Left ventricle myocardium inferior (tissue), 1 donor: ENCODE measurements at regions not wholly inside any gene's neighbourhood (a gene's known extent, or its start where the extent isn't known, plus 50 kb on each side); places are given as distances from the start of the nearest gene placed in this dataset.

Experiments used
- DNase-seq: peaks from one replicate; pipeline ENCODE4 v3.0.0-alpha.2; 2020
- H3K27ac ChIP-seq: fragments of 200-600 bp; replicated peaks from 2 replicates; pipeline ENCODE4 v1.8.0; 2021
- H3K27me3 ChIP-seq: fragments of 200-600 bp; 2 replicates; pipeline ENCODE4 v1.8.0; 2021; ENCODE audit warnings: low read depth
- H3K36me3 ChIP-seq: fragments of 200-600 bp; 2 replicates; pipeline ENCODE4 v1.8.0; 2021
- H3K4me1 ChIP-seq: fragments of 200-600 bp; 2 replicates; pipeline ENCODE4 v1.8.0; 2021
- H3K4me3 ChIP-seq: fragments of 200-600 bp; 2 replicates; pipeline ENCODE4 v1.8.0; 2021; ENCODE audit warnings: mild to moderate bottlenecking, moderate library complexity
- H3K9me3 ChIP-seq: fragments of 200-600 bp; replicated peaks from 2 replicates; pipeline ENCODE4 v1.8.0; 2021
- CTCF ChIP-seq: fragments of 200-600 bp; IDR thresholded peaks from 2 replicates; pipeline ENCODE4 v1.8.0; 2021; ENCODE audit warnings: antibody characterized with exemption, mild to moderate bottlenecking, borderline replicate concordance
- intact Hi-C: fragments of 100-400 bp; cut with micrococcal nuclease; formaldehyde crosslinking; loops from one replicate; pipeline ENCODE4 v1.11.0; 2022
- donor health status: DM: no; HTN: yes; CAD: no; lungs with severe emphysema.

GRCh38 chr12:115456946-115457689 is 773.1 kb upstream of the TBX3 start:
- Histone ChIP-seq H3K27ac (no peak overlapping the region), H3K4me1 (peaks cover 11% of the 10 kb centered on the region), H3K27me3 (no peaks in the 10 kb centered on the region), H3K36me3 (no peaks in the 10 kb centered on the region), H3K9me3 (peaks cover 14% of the 10 kb centered on the region), H3K4me3 (no peak overlapping the region)
- peak; percentile 43 for TF ChIP-seq CTCF
- DNase-seq, result no peak
- intact Hi-C loops, result no loop called here

GRCh38 chr12:115455268-115455681 is 771.3 kb upstream of the TBX3 start:
- H3K27me3 ChIP-seq, result peaks cover 14% of the 10 kb centered on the region
- no peak for TF ChIP-seq CTCF
- intact Hi-C loops, result no loop called here
- DNase-seq, result no peak
- H3K36me3 ChIP-seq, result no peaks in the 10 kb centered on the region
- H3K27ac ChIP-seq, result no peak overlapping the region
- H3K9me3 ChIP-seq, result no peaks in the 10 kb centered on the region
- H3K4me3 ChIP-seq, result no peak overlapping the region
- H3K4me1 ChIP-seq, result peaks cover 26% of the 10 kb centered on the region

- Histone ChIP-seq H3K36me3 (no peaks in the 10 kb centered on the region), H3K4me3 (peak overlapping the region; percentile 60), H3K27me3 (peaks cover 18% of the 10 kb centered on the region), H3K4me1 (peaks cover 30% of the 10 kb centered on the region), H3K27ac (peak overlapping the region; percentile 57), H3K9me3 (peaks cover 3% of the 10 kb centered on the region)
- intact Hi-C loops, result no loop called here
- no peak for TF ChIP-seq CTCF
- DNase-seq, result no peak
Observed at GRCh38 chr12:115452751-115453281, 768.8 kb upstream of the TBX3 start.

GRCh38 chr12:115451780-115452736 is 768.1 kb upstream of the TBX3 start:
- Histone ChIP-seq H3K9me3 (peaks cover 4% of the 10 kb centered on the region), H3K36me3 (no peaks in the 10 kb centered on the region), H3K4me1 (peaks cover 30% of the 10 kb centered on the region), H3K27me3 (peaks cover 18% of the 10 kb centered on the region), H3K4me3 (peak overlapping the region; percentile 60), H3K27ac (peak overlapping the region; percentile 83)
- peak; percentile 59 for DNase-seq
- no peak for TF ChIP-seq CTCF
- intact Hi-C loops, result no loop called here

- intact Hi-C loops, result no loop called here
Observed at GRCh38 chr12:115451151-115451779, 767.3 kb upstream of the TBX3 start.

More at GRCh38 chr12:115451151-115451779, 767.3 kb upstream of the TBX3 start:
- no peak for TF ChIP-seq CTCF
- Histone ChIP-seq H3K27me3 (peaks cover 18% of the 10 kb centered on the region), H3K9me3 (peaks cover 4% of the 10 kb centered on the region), H3K36me3 (no peaks in the 10 kb centered on the region), H3K27ac (peak overlapping the region; percentile 83), H3K4me1 (peaks cover 30% of the 10 kb centered on the region), H3K4me3 (peak overlapping the region; percentile 60)
- DNase-seq, result no peak
